ENCODE measurements at regions not wholly inside any gene's neighbourhood (a gene's known extent, or its start where the extent isn't known, plus 50 kb on each side); places are given as distances from the start of the nearest gene placed in this dataset.

- ATAC-seq, result no peak
- Histone ChIP-seq H3K36me3 (no peaks in the 10 kb centered on the region), H3K27me3 (no peaks in the 10 kb centered on the region), H3K4me1 (no peaks in the 10 kb centered on the region), H3K4me3 (no peak overlapping the region), H3K9me3 (no peaks in the 10 kb centered on the region), H3K27ac (no peak overlapping the region)
- no peak for DNase-seq
- intact Hi-C loops (cut with DNase I), result loop anchor here in 1 of 10 donors (10.0 kb wide), 2 partner anchors 221 to 761 kb away; no protein-coding TSS in a partner anchor
- 87 to 95% (median 92%) methylated on average over 2 of the region's 2 CpGs for WGBS, 4 donors
- TF ChIP-seq CTCF (IDR thresholded peaks at IDR 0.05), result no peak
- TF ChIP-seq POLR2A (IDR thresholded peaks at IDR 0.05), result no peak
Measured at GRCh38 chr2:226223704-226224103, 575.9 kb downstream of the IRS1 start.

- H3K36me3 ChIP-seq, result no peaks in the 10 kb centered on the region
- TF ChIP-seq POLR2A (IDR thresholded peaks at IDR 0.05), result no peak
- no peak for TF ChIP-seq CTCF (IDR thresholded peaks at IDR 0.05)
- H3K27me3 ChIP-seq, result no peaks in the 10 kb centered on the region
- no peak overlapping the region for H3K4me3 ChIP-seq
- no peak for ATAC-seq
- intact Hi-C loops (cut with DNase I), result loop anchor here in 1 of 10 donors (10.0 kb wide), 2 partner anchors 224 to 764 kb away; no protein-coding TSS in a partner anchor
- H3K9me3 ChIP-seq, result no peaks in the 10 kb centered on the region
- no peaks in the 10 kb centered on the region for H3K4me1 ChIP-seq
- no peak for DNase-seq
- WGBS, 4 donors, result 71 to 80% (median 76%) methylated on average over 3 of the region's 3 CpGs
- no peak overlapping the region for H3K27ac ChIP-seq
Measured at GRCh38 chr2:226220511-226220910, 579.1 kb downstream of the IRS1 start.

GRCh38 chr2:226217191-226217590, 582.4 kb downstream of the IRS1 start:
- Histone ChIP-seq H3K27me3 (no peaks in the 10 kb centered on the region), H3K4me3 (no peak overlapping the region), H3K4me1 (peaks cover 0 to 5% (median under 1%) of the 10 kb centered on the region in 12 donors), H3K36me3 (no peaks in the 10 kb centered on the region), H3K9me3 (no peaks in the 10 kb centered on the region), H3K27ac (no peak overlapping the region)
- no peak for ATAC-seq
- TF ChIP-seq CTCF (IDR thresholded peaks at IDR 0.05), result no peak
- TF ChIP-seq POLR2A (IDR thresholded peaks at IDR 0.05), result no peak
- WGBS, 4 donors, result 70 to 87% (median 77%) methylated on average over 1 of the region's 1 CpG
- intact Hi-C loops (cut with DNase I), result loop anchor here in 8 of 10 donors (2.0 to 10.0 kb wide), 9 partner anchors 325 to 585 kb away; partner anchors contain the start of gene IRS1 (in 2 of the 8)
- no peak for DNase-seq

- no peak overlapping the region for H3K27ac ChIP-seq
- H3K9me3 ChIP-seq, result no peaks in the 10 kb centered on the region
- H3K4me3 ChIP-seq, result no peak overlapping the region
- no peaks in the 10 kb centered on the region for H3K27me3 ChIP-seq
- intact Hi-C loops (cut with DNase I), result loop anchor here in 9 of 10 donors (1.0 to 10.0 kb wide), 10 partner anchors 324 to 586 kb away; partner anchors contain the start of gene IRS1 (in 2 of the 9)
- DNase-seq (no peak), ATAC-seq (no peak)
- TF ChIP-seq CTCF (IDR thresholded peaks at IDR 0.05), result no peak
- no peak for TF ChIP-seq POLR2A (IDR thresholded peaks at IDR 0.05)
- 93 to 100% (median 93%) methylated on average over 6 of the region's 6 CpGs for WGBS, 4 donors
- H3K36me3 ChIP-seq, result no peaks in the 10 kb centered on the region
- peaks cover 0 to 9% (median 4%) of the 10 kb centered on the region in 12 donors for H3K4me1 ChIP-seq
Measured at GRCh38 chr2:226216575-226216974, 583.0 kb downstream of the IRS1 start.

Data from heart left ventricle (tissue), 16 donors.